ENCODE measurements at regions not wholly inside any gene's neighbourhood (a gene's known extent, or its start where the extent isn't known, plus 50 kb on each side); places are given as distances from the start of the nearest gene placed in this dataset.
"Not testable (repeated sequence)": the region's sequence is repeated elsewhere in the genome, so short reads cannot be mapped to it uniquely, and the experiment has no call there.

DNA sequence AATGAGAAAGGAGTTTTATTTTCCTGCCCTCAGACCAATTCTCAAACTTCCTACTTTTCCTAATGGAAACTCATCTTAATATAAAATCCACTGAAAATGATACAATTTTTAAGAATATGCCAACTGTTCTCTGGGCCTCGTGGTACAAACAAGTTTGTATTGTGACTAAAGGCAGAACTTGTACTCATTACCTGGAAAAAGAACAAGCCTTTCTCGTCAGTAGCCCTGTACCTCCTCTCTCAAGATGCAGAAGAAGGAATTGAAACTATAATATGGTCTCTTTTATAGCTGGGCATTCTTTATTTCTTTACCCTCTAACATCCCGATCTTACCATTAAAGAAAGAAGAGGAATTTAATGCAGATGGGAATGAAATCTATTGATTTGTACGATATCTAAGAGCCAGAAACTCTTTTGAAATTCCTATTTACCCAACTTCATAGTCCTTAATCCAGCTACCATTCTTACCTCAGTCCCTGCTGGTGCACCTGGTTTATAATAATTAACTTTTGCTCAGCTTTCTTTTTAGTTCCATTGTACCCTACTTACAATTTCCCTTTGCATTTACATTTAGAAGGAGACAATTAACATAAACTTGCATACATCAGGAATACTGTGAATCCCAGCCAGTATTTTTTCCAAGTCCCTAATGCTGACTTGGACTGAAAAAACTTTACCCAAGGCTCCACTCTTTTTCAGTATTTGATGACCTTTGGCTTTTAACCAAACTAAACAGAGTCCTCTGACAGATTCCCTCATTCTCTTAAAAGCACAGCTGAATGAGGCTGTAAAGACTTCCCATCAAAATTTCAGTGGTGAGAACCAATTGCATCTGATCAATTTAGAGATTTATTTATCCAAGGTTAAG, 1162.4 kb downstream of the BRINP3 start:
- Histone ChIP-seq H3K36me3 (ENCODE audit: insufficient read depth, low read length) (no peaks in the 10 kb centered on the region), H3K9me3 (ENCODE audit: insufficient read depth, low read length, severe bottlenecking) (no peaks in the 10 kb centered on the region), H3K4me3 (ENCODE audit: low read depth in 1 of 2, low read length in 2 of 2) (no peak overlapping the region), H3K27ac (ENCODE audit: low read length) (no peak overlapping the region), H3K4me2 (ENCODE audit: insufficient read depth, low read length) (no peak overlapping the region), H3K4me1 (ENCODE audit: insufficient read depth, low read length) (no peaks in the 10 kb centered on the region), H4K20me1 (ENCODE audit: insufficient read depth, low read length) (no peaks in the 10 kb centered on the region), H3K9ac (ENCODE audit: low read depth, low read length) (no peak overlapping the region), H3K79me2 (ENCODE audit: insufficient read depth, low read length) (no peaks in the 10 kb centered on the region), H2AFZ (ENCODE audit: low read depth, low read length) (no peak overlapping the region), H3K27me3 (ENCODE audit: insufficient read depth, low read length, poor library complexity) (no peaks in the 10 kb centered on the region)
- DNase-seq (no peak), ATAC-seq (ENCODE audit: insufficient read depth, low read depth) (no peak)
- no peak for TF ChIP-seq EZH2 (IDR thresholded peaks at IDR 0.05; ENCODE audit: borderline replicate concordance, low read depth, low read length, severe bottlenecking)
- TF ChIP-seq, protein P1, sequence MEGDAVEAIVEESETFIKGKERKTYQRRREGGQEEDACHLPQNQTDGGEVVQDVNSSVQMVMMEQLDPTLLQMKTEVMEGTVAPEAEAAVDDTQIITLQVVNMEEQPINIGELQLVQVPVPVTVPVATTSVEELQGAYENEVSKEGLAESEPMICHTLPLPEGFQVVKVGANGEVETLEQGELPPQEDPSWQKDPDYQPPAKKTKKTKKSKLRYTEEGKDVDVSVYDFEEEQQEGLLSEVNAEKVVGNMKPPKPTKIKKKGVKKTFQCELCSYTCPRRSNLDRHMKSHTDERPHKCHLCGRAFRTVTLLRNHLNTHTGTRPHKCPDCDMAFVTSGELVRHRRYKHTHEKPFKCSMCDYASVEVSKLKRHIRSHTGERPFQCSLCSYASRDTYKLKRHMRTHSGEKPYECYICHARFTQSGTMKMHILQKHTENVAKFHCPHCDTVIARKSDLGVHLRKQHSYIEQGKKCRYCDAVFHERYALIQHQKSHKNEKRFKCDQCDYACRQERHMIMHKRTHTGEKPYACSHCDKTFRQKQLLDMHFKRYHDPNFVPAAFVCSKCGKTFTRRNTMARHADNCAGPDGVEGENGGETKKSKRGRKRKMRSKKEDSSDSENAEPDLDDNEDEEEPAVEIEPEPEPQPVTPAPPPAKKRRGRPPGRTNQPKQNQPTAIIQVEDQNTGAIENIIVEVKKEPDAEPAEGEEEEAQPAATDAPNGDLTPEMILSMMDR (IDR thresholded peaks at IDR 0.05; ENCODE audit: borderline replicate concordance, extremely low read depth, low read length, poor library complexity, severe bottlenecking), result no peak

DNA sequence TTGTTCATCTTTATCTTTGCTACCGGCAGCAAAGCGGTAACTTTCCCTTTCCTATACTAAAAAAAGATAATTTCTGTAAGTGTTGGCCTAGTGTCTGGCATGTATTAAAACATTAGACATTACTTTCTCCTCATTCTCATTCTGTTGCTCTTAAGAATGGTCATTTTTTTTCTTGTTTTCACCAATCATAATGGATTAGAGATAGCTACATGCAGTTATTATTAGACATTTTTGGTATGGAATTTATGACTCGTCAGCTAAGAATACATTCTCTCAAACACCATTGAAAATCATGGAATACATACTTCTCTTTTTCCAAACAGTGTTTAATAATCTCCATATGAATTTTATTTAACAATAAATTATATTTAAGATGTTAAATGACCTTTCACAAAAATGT, 1154.6 kb downstream of the BRINP3 start:
- TF ChIP-seq EZH2 (IDR thresholded peaks at IDR 0.05; ENCODE audit: borderline replicate concordance, low read depth, low read length, severe bottlenecking), result no peak
- TF ChIP-seq, protein P1 (IDR thresholded peaks at IDR 0.05; ENCODE audit: borderline replicate concordance, extremely low read depth, low read length, poor library complexity, severe bottlenecking), result no peak
- Histone ChIP-seq H3K4me3 (ENCODE audit: low read depth in 1 of 2, low read length in 2 of 2) (no peak overlapping the region), H3K36me3 (ENCODE audit: insufficient read depth, low read length) (no peaks in the 10 kb centered on the region), H3K9ac (ENCODE audit: low read depth, low read length) (no peak overlapping the region), H3K4me1 (ENCODE audit: insufficient read depth, low read length) (no peaks in the 10 kb centered on the region), H4K20me1 (ENCODE audit: insufficient read depth, low read length) (no peaks in the 10 kb centered on the region), H3K27me3 (ENCODE audit: insufficient read depth, low read length, poor library complexity) (no peaks in the 10 kb centered on the region), H3K9me3 (ENCODE audit: insufficient read depth, low read length, severe bottlenecking) (no peaks in the 10 kb centered on the region), H2AFZ (ENCODE audit: low read depth, low read length) (no peak overlapping the region), H3K27ac (ENCODE audit: low read length) (no peak overlapping the region), H3K4me2 (ENCODE audit: insufficient read depth, low read length) (no peak overlapping the region), H3K79me2 (ENCODE audit: insufficient read depth, low read length) (no peaks in the 10 kb centered on the region)
- no peak for DNase-seq
- ATAC-seq (ENCODE audit: insufficient read depth, low read depth), result no peak

DNA sequence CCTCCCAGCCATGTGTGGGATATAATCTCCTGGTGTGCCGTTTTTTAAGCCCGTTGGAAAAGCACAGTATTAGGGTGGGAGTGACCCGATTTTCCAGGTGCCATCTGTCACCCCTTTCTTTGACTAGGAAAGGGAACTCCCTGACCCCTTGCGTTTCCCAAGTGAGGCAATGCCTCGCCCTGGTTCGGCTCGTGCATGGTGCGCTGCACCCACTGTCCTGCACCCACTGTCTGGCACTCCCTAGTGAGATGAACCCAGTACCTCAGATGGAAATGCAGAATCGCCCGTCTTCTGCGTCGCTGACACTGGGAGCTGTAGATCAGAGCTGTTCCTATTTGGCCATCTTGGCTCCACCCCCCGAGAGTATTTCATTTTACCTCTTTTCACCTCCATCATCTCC, 1146.6 kb downstream of the BRINP3 start:
- not testable (repeated sequence) for H3K4me3 ChIP-seq (ENCODE audit: low read depth in 1 of 2, low read length in 2 of 2); H3K9ac ChIP-seq (ENCODE audit: low read depth, low read length); ATAC-seq (ENCODE audit: insufficient read depth, low read depth); H3K36me3 ChIP-seq (ENCODE audit: insufficient read depth, low read length); H3K4me1 ChIP-seq (ENCODE audit: insufficient read depth, low read length); DNase-seq; H3K27me3 ChIP-seq (ENCODE audit: insufficient read depth, low read length, poor library complexity); H3K79me2 ChIP-seq (ENCODE audit: insufficient read depth, low read length); H3K4me2 ChIP-seq (ENCODE audit: insufficient read depth, low read length); H3K9me3 ChIP-seq (ENCODE audit: insufficient read depth, low read length, severe bottlenecking); H2AFZ ChIP-seq (ENCODE audit: low read depth, low read length); H4K20me1 ChIP-seq (ENCODE audit: insufficient read depth, low read length); H3K27ac ChIP-seq (ENCODE audit: low read length)

DNA sequence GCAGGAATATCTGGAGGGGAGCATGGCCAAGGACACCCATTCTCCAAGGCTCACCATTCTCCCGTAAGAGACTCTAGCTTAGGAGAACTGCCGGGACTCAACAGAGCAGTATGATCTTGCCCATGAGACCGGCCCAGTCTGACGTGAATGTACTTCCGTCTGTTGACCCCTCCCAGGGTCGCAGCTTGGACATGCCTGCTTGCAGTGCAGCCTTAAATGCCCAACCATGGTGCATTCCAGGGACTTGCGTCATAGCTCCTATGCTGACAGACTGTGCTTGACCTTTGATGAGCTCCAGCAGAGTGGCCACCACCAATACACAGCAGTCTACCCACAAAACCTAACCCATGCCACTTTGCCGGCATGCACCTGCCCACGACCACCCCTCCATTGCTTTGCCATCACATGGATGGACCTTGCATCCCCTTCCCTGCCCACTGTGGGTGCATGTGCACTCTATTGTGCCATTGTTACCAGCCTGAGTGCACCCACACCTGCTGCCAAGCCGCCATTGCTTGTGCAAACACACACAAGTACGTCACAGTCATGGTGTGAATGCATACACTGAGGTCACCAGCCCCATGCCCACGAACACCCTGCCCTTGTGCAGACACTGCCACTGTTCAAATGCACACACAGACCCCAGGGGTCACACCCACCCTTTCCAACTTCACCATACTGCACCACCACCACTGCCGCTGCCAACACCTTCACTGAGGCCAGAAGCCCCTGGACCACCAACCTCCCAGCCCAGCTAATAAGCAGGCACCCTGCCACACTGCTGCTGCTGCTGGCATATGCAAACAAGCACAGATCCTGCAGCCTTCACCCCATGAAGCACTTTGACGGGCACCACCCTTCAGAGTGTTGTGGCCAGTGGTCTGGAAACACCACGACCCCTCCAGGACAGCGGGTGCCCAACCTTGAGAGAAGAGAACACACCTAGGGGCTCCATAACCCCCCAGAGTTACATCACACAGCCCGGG, 1141.3 kb downstream of the BRINP3 start:
- no peak for ATAC-seq (ENCODE audit: insufficient read depth, low read depth)
- H3K36me3 ChIP-seq (ENCODE audit: insufficient read depth, low read length), result no peaks in the 10 kb centered on the region
- no peaks in the 10 kb centered on the region for H3K27me3 ChIP-seq (ENCODE audit: insufficient read depth, low read length, poor library complexity)
- H3K4me3 ChIP-seq (ENCODE audit: low read depth in 1 of 2, low read length in 2 of 2), result no peak overlapping the region
- DNase-seq, result no peak
- TF ChIP-seq, protein P1 (IDR thresholded peaks at IDR 0.05; ENCODE audit: borderline replicate concordance, extremely low read depth, low read length, poor library complexity, severe bottlenecking), result no peak
- no peak for TF ChIP-seq EZH2 (IDR thresholded peaks at IDR 0.05; ENCODE audit: borderline replicate concordance, low read depth, low read length, severe bottlenecking)
- H3K4me2 ChIP-seq (ENCODE audit: insufficient read depth, low read length), result no peak overlapping the region
- no peaks in the 10 kb centered on the region for H4K20me1 ChIP-seq (ENCODE audit: insufficient read depth, low read length)
- no peak overlapping the region for H3K27ac ChIP-seq (ENCODE audit: low read length)
- H3K9me3 ChIP-seq (ENCODE audit: insufficient read depth, low read length, severe bottlenecking), result no peaks in the 10 kb centered on the region
- H3K4me1 ChIP-seq (ENCODE audit: insufficient read depth, low read length), result no peaks in the 10 kb centered on the region
- no peaks in the 10 kb centered on the region for H3K79me2 ChIP-seq (ENCODE audit: insufficient read depth, low read length)
- no peak overlapping the region for H3K9ac ChIP-seq (ENCODE audit: low read depth, low read length)
- no peak overlapping the region for H2AFZ ChIP-seq (ENCODE audit: low read depth, low read length)
